ENCODE measurements at regions not wholly inside any gene's neighbourhood (a gene's known extent, or its start where the extent isn't known, plus 50 kb on each side); places are given as distances from the start of the nearest gene placed in this dataset.
"Not testable (repeated sequence)": the region's sequence is repeated elsewhere in the genome, so short reads cannot be mapped to it uniquely, and the experiment has no call there.

DNA sequence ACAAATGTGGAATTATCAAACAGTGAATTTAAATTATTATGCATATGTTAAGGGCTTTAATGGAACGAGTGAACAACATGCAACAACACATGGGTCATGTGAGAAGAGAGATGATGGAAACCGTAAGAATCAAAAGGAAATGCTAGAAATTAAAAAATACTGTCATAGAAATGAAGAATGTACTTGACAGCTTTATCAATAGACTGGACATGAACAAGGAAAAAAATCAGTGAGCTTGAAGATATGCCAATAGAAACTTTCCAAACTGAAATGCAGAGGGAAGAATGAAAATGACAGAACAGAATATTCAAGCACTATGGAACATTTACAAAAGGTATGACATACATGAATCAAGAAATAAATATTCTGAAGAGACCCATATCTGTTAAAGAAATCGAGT lies 117.7 kb upstream of the KCNJ3 start:
- TF ChIP-seq, protein P1, sequence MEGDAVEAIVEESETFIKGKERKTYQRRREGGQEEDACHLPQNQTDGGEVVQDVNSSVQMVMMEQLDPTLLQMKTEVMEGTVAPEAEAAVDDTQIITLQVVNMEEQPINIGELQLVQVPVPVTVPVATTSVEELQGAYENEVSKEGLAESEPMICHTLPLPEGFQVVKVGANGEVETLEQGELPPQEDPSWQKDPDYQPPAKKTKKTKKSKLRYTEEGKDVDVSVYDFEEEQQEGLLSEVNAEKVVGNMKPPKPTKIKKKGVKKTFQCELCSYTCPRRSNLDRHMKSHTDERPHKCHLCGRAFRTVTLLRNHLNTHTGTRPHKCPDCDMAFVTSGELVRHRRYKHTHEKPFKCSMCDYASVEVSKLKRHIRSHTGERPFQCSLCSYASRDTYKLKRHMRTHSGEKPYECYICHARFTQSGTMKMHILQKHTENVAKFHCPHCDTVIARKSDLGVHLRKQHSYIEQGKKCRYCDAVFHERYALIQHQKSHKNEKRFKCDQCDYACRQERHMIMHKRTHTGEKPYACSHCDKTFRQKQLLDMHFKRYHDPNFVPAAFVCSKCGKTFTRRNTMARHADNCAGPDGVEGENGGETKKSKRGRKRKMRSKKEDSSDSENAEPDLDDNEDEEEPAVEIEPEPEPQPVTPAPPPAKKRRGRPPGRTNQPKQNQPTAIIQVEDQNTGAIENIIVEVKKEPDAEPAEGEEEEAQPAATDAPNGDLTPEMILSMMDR (IDR thresholded peaks at IDR 0.05; ENCODE audit: insufficient read depth, low read length, poor library complexity, severe bottlenecking): no peak
- no peak for DNase-seq (ENCODE audit: extremely low read depth, insufficient read length)
- H3K27me3 ChIP-seq (replicated peaks; ENCODE audit: control insufficient read depth, insufficient read depth, low read length): no peaks in the 10 kb centered on the region
- H3K4me3 ChIP-seq (replicated peaks; ENCODE audit: low read depth, low read length): no peak overlapping the region
- H3K36me3 ChIP-seq (ENCODE audit: control insufficient read depth, insufficient read depth, low read length): no peaks in the 10 kb centered on the region

DNA sequence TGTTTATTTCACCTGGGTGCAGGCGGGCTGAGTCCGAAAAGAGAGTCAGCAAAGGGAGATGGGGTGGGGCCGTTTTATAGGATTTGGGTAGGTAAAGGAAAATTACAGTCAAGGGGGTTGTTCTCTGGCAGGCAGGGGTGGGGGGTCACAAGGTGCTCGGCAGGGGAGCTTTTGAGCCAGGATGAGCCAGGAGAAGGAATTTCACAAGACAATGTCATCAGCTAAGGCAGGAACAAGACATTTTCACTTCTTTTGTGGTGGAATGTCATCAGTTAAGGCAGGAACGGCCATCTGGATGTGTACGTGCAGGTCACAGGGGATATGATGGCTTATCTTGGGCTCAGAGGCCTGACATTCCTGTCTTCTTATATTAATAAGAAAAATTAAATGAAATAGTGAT lies 115.8 kb upstream of the KCNJ3 start:
- H3K27me3 ChIP-seq (replicated peaks; ENCODE audit: control insufficient read depth, insufficient read depth, low read length); H3K4me3 ChIP-seq (replicated peaks; ENCODE audit: low read depth, low read length); H3K36me3 ChIP-seq (ENCODE audit: control insufficient read depth, insufficient read depth, low read length): not testable (repeated sequence)

DNA sequence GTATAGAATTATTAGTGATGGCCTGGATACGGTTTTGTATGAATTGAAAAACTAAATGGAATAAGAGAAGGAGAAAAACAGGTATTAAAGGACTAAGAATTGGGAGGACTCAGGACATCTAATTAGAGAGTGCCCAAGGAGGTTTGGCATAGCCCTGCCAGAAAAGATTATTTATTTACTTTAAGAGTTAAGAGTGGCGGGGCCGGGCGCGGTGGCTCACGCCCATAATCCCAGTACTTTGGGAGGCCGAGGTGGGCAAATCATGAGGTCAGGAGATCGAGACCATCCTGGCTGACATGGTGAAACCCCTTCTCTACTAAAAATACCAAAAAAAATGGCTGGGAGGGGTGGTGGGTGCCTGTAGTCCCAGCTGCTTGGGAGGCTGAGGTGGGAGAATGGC lies 115.2 kb upstream of the KCNJ3 start:
- H3K36me3 ChIP-seq (ENCODE audit: control insufficient read depth, insufficient read depth, low read length); H3K4me3 ChIP-seq (replicated peaks; ENCODE audit: low read depth, low read length); DNase-seq (ENCODE audit: extremely low read depth, insufficient read length); H3K27me3 ChIP-seq (replicated peaks; ENCODE audit: control insufficient read depth, insufficient read depth, low read length): not testable (repeated sequence)

More for the DNA sequence above, 115.8 kb upstream of the KCNJ3 start:
- DNase-seq (ENCODE audit: extremely low read depth, insufficient read length): not testable (repeated sequence)

DNA sequence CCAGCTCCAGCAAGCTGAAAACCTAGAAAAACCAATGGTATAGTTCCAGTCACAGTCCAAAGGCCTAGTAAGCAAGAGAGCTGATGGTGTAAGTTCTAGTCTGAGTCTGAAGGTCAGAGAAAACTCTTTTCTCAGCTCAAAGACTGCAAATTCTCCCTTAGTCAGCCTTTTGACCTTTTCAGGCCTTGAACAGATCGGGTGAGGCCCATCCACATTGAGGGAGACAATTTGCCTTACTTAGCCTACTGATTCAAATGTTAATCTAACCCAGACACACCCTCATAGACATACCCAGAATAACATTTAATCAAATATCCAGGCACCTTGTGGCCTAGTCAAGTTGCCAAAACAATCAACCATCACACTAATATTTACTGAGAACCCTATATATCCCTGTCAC lies 110.8 kb upstream of the KCNJ3 start:
- Histone ChIP-seq H3K4me3 (replicated peaks; ENCODE audit: low read depth, low read length) (no peak overlapping the region), H3K36me3 (ENCODE audit: control insufficient read depth, insufficient read depth, low read length) (no peaks in the 10 kb centered on the region), H3K27me3 (replicated peaks; ENCODE audit: control insufficient read depth, insufficient read depth, low read length) (no peaks in the 10 kb centered on the region)
- DNase-seq (ENCODE audit: extremely low read depth, insufficient read length): no peak
- TF ChIP-seq, protein P1 (IDR thresholded peaks at IDR 0.05; ENCODE audit: insufficient read depth, low read length, poor library complexity, severe bottlenecking): no peak

DNA sequence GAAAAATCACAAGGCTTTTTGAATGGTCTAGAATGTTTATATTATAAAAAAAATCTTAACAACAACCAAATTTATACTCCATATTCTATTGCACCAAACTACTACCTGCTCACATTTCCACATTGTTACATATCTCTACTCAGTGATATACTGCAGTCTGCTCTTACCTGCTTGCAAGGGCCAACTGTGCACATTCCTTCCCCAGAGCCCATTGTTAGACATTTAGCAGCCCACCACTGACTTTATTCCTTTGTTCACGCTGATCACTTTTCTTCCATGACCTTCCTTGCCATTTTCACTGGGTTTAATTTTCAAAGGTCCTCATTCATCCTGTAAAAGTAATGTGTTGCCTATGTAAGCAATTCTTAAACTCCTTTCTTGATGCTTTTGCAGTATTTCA lies 109.7 kb upstream of the KCNJ3 start:
- H3K27me3 ChIP-seq (replicated peaks; ENCODE audit: control insufficient read depth, insufficient read depth, low read length): no peaks in the 10 kb centered on the region
- no peaks in the 10 kb centered on the region for H3K36me3 ChIP-seq (ENCODE audit: control insufficient read depth, insufficient read depth, low read length)
- TF ChIP-seq, protein P1 (IDR thresholded peaks at IDR 0.05; ENCODE audit: insufficient read depth, low read length, poor library complexity, severe bottlenecking): no peak
- no peak overlapping the region for H3K4me3 ChIP-seq (replicated peaks; ENCODE audit: low read depth, low read length)
- DNase-seq (ENCODE audit: extremely low read depth, insufficient read length): no peak

DNA sequence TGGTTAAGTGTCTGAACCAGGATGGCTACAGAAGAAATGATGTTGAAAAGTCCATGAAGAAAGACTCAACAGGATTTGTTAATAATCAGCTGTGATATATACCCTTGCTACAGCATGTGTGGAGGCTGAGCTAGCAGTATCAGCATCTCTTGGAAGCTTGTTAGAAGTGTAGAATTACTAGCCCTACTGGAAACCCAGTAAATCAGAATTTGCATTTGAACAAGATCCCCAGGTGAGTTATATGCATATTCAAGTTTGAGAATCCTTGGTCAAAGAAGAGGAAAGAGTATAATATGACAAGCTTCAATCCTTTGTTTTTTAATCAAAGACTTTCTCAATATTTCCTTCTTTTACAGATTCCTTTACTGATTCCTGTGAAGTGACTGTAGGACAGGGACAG lies 109.0 kb upstream of the KCNJ3 start:
- no peak for DNase-seq (ENCODE audit: extremely low read depth, insufficient read length)
- H3K4me3 ChIP-seq (replicated peaks; ENCODE audit: low read depth, low read length): no peak overlapping the region
- no peaks in the 10 kb centered on the region for H3K27me3 ChIP-seq (replicated peaks; ENCODE audit: control insufficient read depth, insufficient read depth, low read length)
- H3K36me3 ChIP-seq (ENCODE audit: control insufficient read depth, insufficient read depth, low read length): no peaks in the 10 kb centered on the region
- TF ChIP-seq, protein P1 (IDR thresholded peaks at IDR 0.05; ENCODE audit: insufficient read depth, low read length, poor library complexity, severe bottlenecking): no peak

DNA sequence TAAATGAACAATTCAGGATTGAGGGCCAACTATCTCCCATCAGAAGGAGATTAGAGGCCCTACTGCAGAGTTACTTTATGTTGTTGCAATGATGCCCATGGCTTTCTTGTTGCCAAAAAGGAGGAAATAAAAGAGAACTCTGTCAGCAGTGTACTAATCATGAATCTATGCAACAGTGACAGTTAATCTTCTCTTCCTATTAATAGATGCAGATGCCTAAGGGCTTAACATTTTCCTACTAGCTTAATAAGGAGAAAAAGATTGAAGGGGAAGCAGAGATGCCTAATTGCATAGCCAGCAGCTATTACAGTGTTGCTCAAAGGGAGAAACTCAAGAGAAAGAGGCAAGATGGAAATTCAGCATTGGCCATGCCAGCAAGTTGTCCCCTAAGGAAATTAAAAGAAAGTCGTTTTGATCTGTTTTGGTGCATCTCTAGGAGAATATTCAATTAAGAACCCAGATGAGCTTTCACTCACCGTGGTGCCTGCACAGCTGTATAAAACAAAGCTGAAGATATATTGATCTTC lies 107.1 kb upstream of the KCNJ3 start:
- no peak for DNase-seq (ENCODE audit: extremely low read depth, insufficient read length)
- no peak overlapping the region for H3K4me3 ChIP-seq (replicated peaks; ENCODE audit: low read depth, low read length)
- H3K27me3 ChIP-seq (replicated peaks; ENCODE audit: control insufficient read depth, insufficient read depth, low read length): no peaks in the 10 kb centered on the region
- TF ChIP-seq, protein P1 (IDR thresholded peaks at IDR 0.05; ENCODE audit: insufficient read depth, low read length, poor library complexity, severe bottlenecking): no peak
- no peaks in the 10 kb centered on the region for H3K36me3 ChIP-seq (ENCODE audit: control insufficient read depth, insufficient read depth, low read length)
